Spinal cord (tissue), 9 donors: ENCODE measurements at regions not wholly inside any gene's neighbourhood (a gene's known extent, or its start where the extent isn't known, plus 50 kb on each side); places are given as distances from the start of the nearest gene placed in this dataset.

Experiments used
- DNase-seq, 6 donors: peaks; one replicate each; pipeline versions ENCODE4 v3.0.0 to v3.0.0-alpha.2; 2013 to 2015; ENCODE audit warnings: low spot score in 6 of 6, low read depth in 4 of 6
- H3K27ac ChIP-seq: one replicate; pipeline ENCODE4 v1.5.1; 2013; ENCODE audit warnings: low read depth, low read length, control low read depth
- H3K27me3 ChIP-seq: one replicate; pipeline ENCODE4 v1.6.1; 2013; ENCODE audit warnings: low read length; ENCODE audit not compliant: control insufficient read depth, insufficient read depth
- H3K36me3 ChIP-seq: one replicate; pipeline ENCODE4 v1.6.1; 2013; ENCODE audit warnings: low read length; ENCODE audit not compliant: control insufficient read depth, insufficient read depth
- H3K4me1 ChIP-seq: one replicate; pipeline ENCODE4 v1.6.1; 2013; ENCODE audit warnings: low read length; ENCODE audit not compliant: control insufficient read depth, insufficient read depth
- H3K4me3 ChIP-seq: one replicate; pipeline ENCODE4 v1.5.1; 2013; ENCODE audit warnings: low read depth, low read length, control low read depth
- H3K9me3 ChIP-seq: one replicate; pipeline ENCODE4 v1.6.1; 2013; ENCODE audit warnings: low read length; ENCODE audit not compliant: control insufficient read depth, insufficient read depth
- WGBS: methylation state at CpG from one replicate; pipeline ENCODE4 v1.1.5; 2013; ENCODE audit warnings: missing lambda C conversion rate; ENCODE audit not compliant: insufficient coverage; 5-methylcytosine and 5-hydroxymethylcytosine counted together
- donor health status: healthy.

GRCh38 chr12:13707829-13708228, 273.6 kb downstream of the GRIN2B start:
- Histone ChIP-seq H3K9me3 (no peaks in the 10 kb centered on the region), H3K4me1 (no peaks in the 10 kb centered on the region), H3K4me3 (no peak overlapping the region), H3K27me3 (no peaks in the 10 kb centered on the region), H3K36me3 (no peaks in the 10 kb centered on the region), H3K27ac (no peak overlapping the region)
- 100% methylated on average over 1 of the region's 1 CpG for WGBS
- DNase-seq = no peak

GRCh38 chr12:13702381-13702780, 279.0 kb downstream of the GRIN2B start:
- DNase-seq = peak in 1 of 6 donors; percentile 86
- 40% methylated on average over 2 of the region's 5 CpGs for WGBS
- Histone ChIP-seq H3K4me1 (no peaks in the 10 kb centered on the region), H3K36me3 (no peaks in the 10 kb centered on the region), H3K27me3 (no peaks in the 10 kb centered on the region), H3K27ac (no peak overlapping the region), H3K4me3 (no peak overlapping the region), H3K9me3 (no peaks in the 10 kb centered on the region)

GRCh38 chr12:13701502-13701901, 279.9 kb downstream of the GRIN2B start:
- H3K4me3 ChIP-seq = no peak overlapping the region
- no peaks in the 10 kb centered on the region for H3K36me3 ChIP-seq
- no peaks in the 10 kb centered on the region for H3K4me1 ChIP-seq
- DNase-seq = no peak
- no peaks in the 10 kb centered on the region for H3K27me3 ChIP-seq
- H3K27ac ChIP-seq = no peak overlapping the region
- no peaks in the 10 kb centered on the region for H3K9me3 ChIP-seq

GRCh38 chr12:13697973-13698372, 283.4 kb downstream of the GRIN2B start:
- Histone ChIP-seq H3K4me1 (no peaks in the 10 kb centered on the region), H3K4me3 (no peak overlapping the region), H3K36me3 (no peaks in the 10 kb centered on the region), H3K27me3 (no peaks in the 10 kb centered on the region), H3K9me3 (no peaks in the 10 kb centered on the region), H3K27ac (no peak overlapping the region)
- 77% methylated on average over 8 of the region's 11 CpGs for WGBS
- no peak for DNase-seq

- Histone ChIP-seq H3K36me3 (no peaks in the 10 kb centered on the region), H3K9me3 (no peaks in the 10 kb centered on the region), H3K27ac (no peak overlapping the region), H3K4me3 (no peak overlapping the region), H3K4me1 (no peaks in the 10 kb centered on the region), H3K27me3 (no peaks in the 10 kb centered on the region)
- DNase-seq = no peak
- 100% methylated on average over 2 of the region's 2 CpGs for WGBS
Observed at GRCh38 chr12:13695781-13696180, 285.6 kb downstream of the GRIN2B start.

- H3K4me3 ChIP-seq = no peak overlapping the region
- WGBS = 80% methylated on average over 2 of the region's 4 CpGs
- H3K36me3 ChIP-seq = no peaks in the 10 kb centered on the region
- H3K27me3 ChIP-seq = no peaks in the 10 kb centered on the region
- H3K27ac ChIP-seq = no peak overlapping the region
- no peaks in the 10 kb centered on the region for H3K9me3 ChIP-seq
- DNase-seq = no peak
- no peaks in the 10 kb centered on the region for H3K4me1 ChIP-seq
Observed at GRCh38 chr12:13692332-13692731, 289.1 kb downstream of the GRIN2B start.

- no CpG with 5 or more reads among the region's 1 CpG for WGBS
- peak in 2 of 6 donors; percentile 62 to 89 for DNase-seq
- Histone ChIP-seq H3K9me3 (no peaks in the 10 kb centered on the region), H3K27me3 (no peaks in the 10 kb centered on the region), H3K27ac (no peak overlapping the region), H3K4me1 (no peaks in the 10 kb centered on the region), H3K36me3 (no peaks in the 10 kb centered on the region), H3K4me3 (no peak overlapping the region)
Observed at GRCh38 chr12:13691598-13691997, 289.8 kb downstream of the GRIN2B start.

- Histone ChIP-seq H3K4me3 (no peak overlapping the region), H3K27me3 (no peaks in the 10 kb centered on the region), H3K9me3 (no peaks in the 10 kb centered on the region), H3K4me1 (no peaks in the 10 kb centered on the region), H3K36me3 (no peaks in the 10 kb centered on the region), H3K27ac (no peak overlapping the region)
- DNase-seq = no peak
Observed at GRCh38 chr12:13687633-13688032, 293.8 kb downstream of the GRIN2B start.

GRCh38 chr12:13686260-13686659, 295.1 kb downstream of the GRIN2B start:
- H3K36me3 ChIP-seq = no peaks in the 10 kb centered on the region
- no peaks in the 10 kb centered on the region for H3K27me3 ChIP-seq
- no peaks in the 10 kb centered on the region for H3K4me1 ChIP-seq
- no peak overlapping the region for H3K27ac ChIP-seq
- WGBS = no CpG with 5 or more reads among the region's 1 CpG
- H3K4me3 ChIP-seq = no peak overlapping the region
- no peaks in the 10 kb centered on the region for H3K9me3 ChIP-seq
- peak in 2 of 6 donors; percentile 23 to 67 for DNase-seq

GRCh38 chr12:13680916-13681315, 300.5 kb downstream of the GRIN2B start:
- Histone ChIP-seq H3K27me3 (no peaks in the 10 kb centered on the region), H3K4me3 (no peak overlapping the region), H3K36me3 (no peaks in the 10 kb centered on the region), H3K27ac (no peak overlapping the region), H3K4me1 (no peaks in the 10 kb centered on the region), H3K9me3 (no peaks in the 10 kb centered on the region)
- DNase-seq = no peak
- 93% methylated on average over 3 of the region's 4 CpGs for WGBS
